ENCODE measurements at regions not wholly inside any gene's neighbourhood (a gene's known extent, or its start where the extent isn't known, plus 50 kb on each side); places are given as distances from the start of the nearest gene placed in this dataset.
"Not testable (repeated sequence)": the region's sequence is repeated elsewhere in the genome, so short reads cannot be mapped to it uniquely, and the experiment has no call there.

GRCh38 chr5:67617051-67617450 is 420.5 kb upstream of the CD180 start:
- no peak for DNase-seq

GRCh38 chr5:67612961-67613360 is 416.4 kb upstream of the CD180 start:
- no peak for DNase-seq

- no peak for DNase-seq
These were observed 413.8 kb upstream of the CD180 start for GRCh38 chr5:67610186-67610912.

- no peak for DNase-seq
These were observed 411.4 kb upstream of the CD180 start for GRCh38 chr5:67607958-67608357.

GRCh38 chr5:67606586-67606947 is 410.0 kb upstream of the CD180 start:
- DNase-seq = no peak

GRCh38 chr5:67605730-67606585 is 409.4 kb upstream of the CD180 start:
- no peak for DNase-seq

- no peak for DNase-seq
These were observed 394.9 kb upstream of the CD180 start for GRCh38 chr5:67591491-67591890.

- no peak for DNase-seq
These were observed 391.8 kb upstream of the CD180 start for GRCh38 chr5:67588389-67588788.

GRCh38 chr5:67581203-67581602 is 384.6 kb upstream of the CD180 start:
- DNase-seq = no peak

- DNase-seq = no peak
These were observed 381.4 kb upstream of the CD180 start for GRCh38 chr5:67578011-67578410.

- no peak for DNase-seq
These were observed 380.8 kb upstream of the CD180 start for GRCh38 chr5:67577424-67577823.

GRCh38 chr5:67576112-67576511 is 379.5 kb upstream of the CD180 start:
- no peak for DNase-seq

- no peak for DNase-seq
These were observed 378.5 kb upstream of the CD180 start for GRCh38 chr5:67575087-67575486.

GRCh38 chr5:67561151-67561932 is 364.7 kb upstream of the CD180 start:
- no peak for DNase-seq

- DNase-seq = no peak
These were observed 356.2 kb upstream of the CD180 start for GRCh38 chr5:67552773-67553172.

- no peak for DNase-seq
These were observed 353.3 kb upstream of the CD180 start for GRCh38 chr5:67549947-67550346.

- no peak for DNase-seq
These were observed 352.7 kb upstream of the CD180 start for GRCh38 chr5:67549296-67549618.

GRCh38 chr5:67548520-67549295 is 352.1 kb upstream of the CD180 start:
- no peak for DNase-seq

- no peak for DNase-seq
These were observed 351.1 kb upstream of the CD180 start for GRCh38 chr5:67547682-67548081.

- DNase-seq = not testable (repeated sequence)
These were observed 348.3 kb upstream of the CD180 start for GRCh38 chr5:67544942-67545341.

- no peak for DNase-seq
These were observed 347.2 kb upstream of the CD180 start for GRCh38 chr5:67543720-67544270.

- no peak for DNase-seq
These were observed 345.9 kb upstream of the CD180 start for GRCh38 chr5:67542479-67542878.

GRCh38 chr5:67541875-67542274 is 345.3 kb upstream of the CD180 start:
- DNase-seq = no peak
